ENCODE measurements at regions not wholly inside any gene's neighbourhood (a gene's known extent, or its start where the extent isn't known, plus 50 kb on each side); places are given as distances from the start of the nearest gene placed in this dataset.

GRCh38 chr14:26933431-26933830 is 335.6 kb upstream of the NOVA1 start:
- H3K9me3 ChIP-seq (ENCODE audit: low read length) = no peaks in the 10 kb centered on the region
- no peaks in the 10 kb centered on the region for H4K20me1 ChIP-seq (ENCODE audit: insufficient read depth)
- no peaks in the 10 kb centered on the region for H3F3A ChIP-seq (ENCODE audit: insufficient read depth, low read length, poor library complexity, severe bottlenecking)
- H3K27me3 ChIP-seq (ENCODE audit: insufficient read depth, low read depth, low read length) = no peaks in the 10 kb centered on the region
- no peak overlapping the region for H3K4me2 ChIP-seq (ENCODE audit: low read length)
- no peak overlapping the region for H3K9ac ChIP-seq (ENCODE audit: low read length)
- H2AFZ ChIP-seq (ENCODE audit: low read depth, low read length) = no peak overlapping the region
- no peak overlapping the region for H3K4me3 ChIP-seq (ENCODE audit: low read length)
- H3K9me2 ChIP-seq (ENCODE audit: insufficient read depth, low read length) = no peaks in the 10 kb centered on the region
- TF ChIP-seq POLR2AphosphoS5 (IDR thresholded peaks at IDR 0.05) = no peak
- no peak for TF ChIP-seq EZH2 (IDR thresholded peaks at IDR 0.05; ENCODE audit: borderline replicate concordance, insufficient read depth, low read length, poor library complexity, severe bottlenecking)
- no peak for TF ChIP-seq TAF1 (IDR thresholded peaks at IDR 0.05; ENCODE audit: low read depth)
- TF ChIP-seq SMC3 (conservative IDR thresholded peaks at IDR 0.05; ENCODE audit: poor library complexity) = no peak
- TF ChIP-seq RAD21 (conservative IDR thresholded peaks at IDR 0.05) = no peak
- no peak for TF ChIP-seq REST (IDR thresholded peaks at IDR 0.05; ENCODE audit: borderline replicate concordance)
- no peak for TF ChIP-seq EP300 (conservative IDR thresholded peaks at IDR 0.05; ENCODE audit: poor library complexity, severe bottlenecking)
- TF ChIP-seq MXI1 (conservative IDR thresholded peaks at IDR 0.05; ENCODE audit: poor library complexity, severe bottlenecking) = no peak
- TF ChIP-seq CTCF (IDR thresholded peaks at IDR 0.05; ENCODE audit: poor library complexity, severe bottlenecking) = no peak
- H3K79me2 ChIP-seq (replicated peaks; ENCODE audit: insufficient read depth, low read length) = no peaks in the 10 kb centered on the region
- H3K27ac ChIP-seq (ENCODE audit: low read length) = no peak overlapping the region
- no peaks in the 10 kb centered on the region for H3K36me3 ChIP-seq (ENCODE audit: insufficient read depth, low read length)

- Histone ChIP-seq H3K79me2 (replicated peaks; ENCODE audit: insufficient read depth, low read length) (no peaks in the 10 kb centered on the region), H3K27me3 (ENCODE audit: insufficient read depth, low read depth, low read length) (no peaks in the 10 kb centered on the region), H3K9ac (ENCODE audit: low read length) (no peak overlapping the region), H3K4me3 (ENCODE audit: low read length) (no peak overlapping the region), H3K4me2 (ENCODE audit: low read length) (no peak overlapping the region), H4K20me1 (ENCODE audit: insufficient read depth) (no peaks in the 10 kb centered on the region), H3K36me3 (ENCODE audit: insufficient read depth, low read length) (no peaks in the 10 kb centered on the region), H2AFZ (ENCODE audit: low read depth, low read length) (no peak overlapping the region), H3K27ac (ENCODE audit: low read length) (no peak overlapping the region), H3K9me3 (ENCODE audit: low read length) (no peaks in the 10 kb centered on the region), H3K9me2 (ENCODE audit: insufficient read depth, low read length) (no peaks in the 10 kb centered on the region), H3F3A (ENCODE audit: insufficient read depth, low read length, poor library complexity, severe bottlenecking) (no peaks in the 10 kb centered on the region)
- TF ChIP-seq EP300 (conservative IDR thresholded peaks at IDR 0.05; ENCODE audit: poor library complexity, severe bottlenecking) (no peak), EZH2 (IDR thresholded peaks at IDR 0.05; ENCODE audit: borderline replicate concordance, insufficient read depth, low read length, poor library complexity, severe bottlenecking) (no peak), CTCF (IDR thresholded peaks at IDR 0.05; ENCODE audit: poor library complexity, severe bottlenecking) (no peak), REST (IDR thresholded peaks at IDR 0.05; ENCODE audit: borderline replicate concordance) (no peak), TAF1 (IDR thresholded peaks at IDR 0.05; ENCODE audit: low read depth) (no peak), POLR2AphosphoS5 (IDR thresholded peaks at IDR 0.05) (no peak), RAD21 (conservative IDR thresholded peaks at IDR 0.05) (no peak), MXI1 (conservative IDR thresholded peaks at IDR 0.05; ENCODE audit: poor library complexity, severe bottlenecking) (no peak), SMC3 (conservative IDR thresholded peaks at IDR 0.05; ENCODE audit: poor library complexity) (no peak)
Measured at GRCh38 chr14:26934151-26934550, 336.3 kb upstream of the NOVA1 start.
